Neural cell (in vitro differentiated cells): ENCODE measurements at regions not wholly inside any gene's neighbourhood (a gene's known extent, or its start where the extent isn't known, plus 50 kb on each side); places are given as distances from the start of the nearest gene placed in this dataset.

ENCODE experiments used
- H2AFZ ChIP-seq: fragments of 200-600, 300-800 bp; sonication (generic), shearing (Covaris generic); 2 replicates; pipeline ENCODE4 v1.6.0; 2014; ENCODE audit warnings: low read depth, mild to moderate bottlenecking, antibody characterized with exemption, low read length, moderate library complexity
- H3F3A ChIP-seq: fragments of 200-600 bp; shearing (Covaris generic); 2 replicates; pipeline ENCODE4 v1.6.1; 2016; ENCODE audit warnings: mild to moderate bottlenecking, moderate library complexity, mixed read lengths, antibody characterized with exemption, low read length; ENCODE audit not compliant: insufficient read depth, poor library complexity, severe bottlenecking
- H3K27ac ChIP-seq: fragments of 200-600, 300-800 bp; sonication (generic), shearing (Covaris generic); 2 replicates; pipeline ENCODE4 v1.5.1; 2014; ENCODE audit warnings: mild to moderate bottlenecking, low read length, moderate library complexity
- H3K27me3 ChIP-seq: fragments of 300-800, 200-600 bp; sonication (generic), shearing (Covaris generic); 2 replicates; pipeline ENCODE4 v1.6.0; 2014; ENCODE audit warnings: mild to moderate bottlenecking, low read depth, low read length, moderate library complexity; ENCODE audit not compliant: insufficient read depth
- H3K36me3 ChIP-seq: fragments of 300-800, 200-600 bp; sonication (generic), shearing (Covaris generic); 2 replicates; pipeline ENCODE4 v1.5.1; 2014; ENCODE audit warnings: mild to moderate bottlenecking, antibody characterized with exemption, low read length, moderate library complexity; ENCODE audit not compliant: insufficient read depth
- H3K4me2 ChIP-seq: fragments of 300-800, 200-600 bp; sonication (generic), shearing (Covaris generic); 2 replicates; pipeline ENCODE4 v1.6.0; 2014; ENCODE audit warnings: mild to moderate bottlenecking, low read length
- H3K4me3 ChIP-seq: fragments of 300-800, 200-600 bp; sonication (generic), shearing (Covaris generic); 2 replicates; pipeline ENCODE4 v1.5.1; 2014; ENCODE audit warnings: mild to moderate bottlenecking, low read length, moderate library complexity
- H3K79me2 ChIP-seq: fragments of 200-600 bp; shearing (Covaris generic); replicated peaks from 2 replicates; pipeline ENCODE4 v1.6.0; 2014; ENCODE audit warnings: mild to moderate bottlenecking, low read length, moderate library complexity; ENCODE audit not compliant: insufficient read depth
- H3K9ac ChIP-seq: fragments of 300-800, 200-600 bp; sonication (generic), shearing (Covaris generic); 2 replicates; pipeline ENCODE4 v1.6.1; 2016; ENCODE audit warnings: mild to moderate bottlenecking, low read length, mixed read lengths
- H3K9me2 ChIP-seq: fragments of 200-600 bp; shearing (Covaris generic); 2 replicates; pipeline ENCODE4 v1.6.1; 2016; ENCODE audit warnings: mild to moderate bottlenecking, low read length, mixed read lengths; ENCODE audit not compliant: insufficient read depth
- H3K9me3 ChIP-seq: fragments of 200-600, 300-800 bp; sonication (generic), shearing (Covaris generic); 2 replicates; pipeline ENCODE4 v1.6.1; 2016; ENCODE audit warnings: mild to moderate bottlenecking, mixed run types, low read length, moderate library complexity, mixed read lengths
- H4K20me1 ChIP-seq: fragments of 200-600 bp; shearing (Covaris generic); 2 replicates; pipeline ENCODE4 v1.6.1; 2016; ENCODE audit warnings: mild to moderate bottlenecking, mixed run types; ENCODE audit not compliant: insufficient read depth
- CTCF ChIP-seq: fragments of 450-650 bp; IDR thresholded peaks from 2 replicates; pipeline ENCODE4 v1.5.1; 2014; ENCODE audit warnings: antibody characterized with exemption, mild to moderate bottlenecking, moderate library complexity; ENCODE audit not compliant: poor library complexity, severe bottlenecking
- EP300 ChIP-seq: fragments of 450-650 bp; conservative IDR thresholded peaks from 2 replicates; pipeline ENCODE4 v1.6.1; 2014; ENCODE audit warnings: antibody characterized with exemption, mild to moderate bottlenecking, moderate library complexity; ENCODE audit not compliant: poor library complexity, severe bottlenecking
- EZH2 ChIP-seq: fragments of 200-600, 300-800 bp; shearing (Covaris generic), sonication (generic); IDR thresholded peaks from 2 replicates; pipeline ENCODE4 v1.6.1; 2014; ENCODE audit warnings: antibody characterized with exemption, low read length, borderline replicate concordance, mild to moderate bottlenecking; ENCODE audit not compliant: insufficient read depth, poor library complexity, severe bottlenecking
- MXI1 ChIP-seq: fragments of 450-650 bp; conservative IDR thresholded peaks from 2 replicates; pipeline ENCODE4 v1.6.1; 2014; ENCODE audit warnings: antibody characterized with exemption, mild to moderate bottlenecking; ENCODE audit not compliant: poor library complexity, severe bottlenecking
- POLR2AphosphoS5 ChIP-seq: IDR thresholded peaks from 2 replicates; pipeline ENCODE4 v1.6.1; 2012
- RAD21 ChIP-seq: fragments of 450-650 bp; conservative IDR thresholded peaks from 2 replicates; pipeline ENCODE4 v1.6.1; 2014; ENCODE audit warnings: antibody characterized with exemption, mild to moderate bottlenecking, moderate library complexity
- REST ChIP-seq: IDR thresholded peaks from 2 replicates; pipeline ENCODE4 v1.6.1; 2012; ENCODE audit warnings: borderline replicate concordance
- SMC3 ChIP-seq: fragments of 450-650 bp; conservative IDR thresholded peaks from 2 replicates; pipeline ENCODE4 v1.6.1; 2014; ENCODE audit warnings: antibody characterized with exemption, mild to moderate bottlenecking, moderate library complexity; ENCODE audit not compliant: poor library complexity
- TAF1 ChIP-seq: IDR thresholded peaks from 2 replicates; pipeline ENCODE4 v1.6.1; 2012; ENCODE audit warnings: low read depth

- Histone ChIP-seq H3K36me3 (no peaks in the 10 kb centered on the region), H3K9me3 (no peaks in the 10 kb centered on the region), H3K4me3 (no peak overlapping the region), H3F3A (no peaks in the 10 kb centered on the region), H3K27me3 (no peaks in the 10 kb centered on the region), H3K9ac (no peak overlapping the region), H3K9me2 (no peaks in the 10 kb centered on the region), H3K27ac (no peak overlapping the region), H3K4me2 (no peak overlapping the region), H3K79me2 (no peaks in the 10 kb centered on the region), H4K20me1 (no peaks in the 10 kb centered on the region), H2AFZ (no peak overlapping the region)
- TF ChIP-seq EZH2 = no peak
- TF ChIP-seq EP300 = no peak
- TF ChIP-seq MXI1 = no peak
- no peak for TF ChIP-seq REST
- no peak for TF ChIP-seq SMC3
- no peak for TF ChIP-seq CTCF
- no peak for TF ChIP-seq POLR2AphosphoS5
These were observed 341.9 kb downstream of the GPM6A start for GRCh38 chr4:175470131-175470530.

- Histone ChIP-seq H2AFZ (no peak overlapping the region), H3K27me3 (no peaks in the 10 kb centered on the region), H3K36me3 (no peaks in the 10 kb centered on the region), H4K20me1 (no peaks in the 10 kb centered on the region), H3K4me2 (no peak overlapping the region), H3K79me2 (no peaks in the 10 kb centered on the region), H3K9ac (no peak overlapping the region), H3F3A (no peaks in the 10 kb centered on the region), H3K4me3 (no peak overlapping the region), H3K9me3 (no peaks in the 10 kb centered on the region), H3K27ac (no peak overlapping the region), H3K9me2 (no peaks in the 10 kb centered on the region)
- TF ChIP-seq REST (no peak), MXI1 (no peak), EP300 (no peak), EZH2 (no peak), SMC3 (no peak), RAD21 (no peak), TAF1 (no peak), POLR2AphosphoS5 (no peak), CTCF (no peak)
These were observed 331.7 kb downstream of the GPM6A start for GRCh38 chr4:175480404-175480803.
